BJ (cell line): ENCODE measurements at regions not wholly inside any gene's neighbourhood (a gene's known extent, or its start where the extent isn't known, plus 50 kb on each side); places are given as distances from the start of the nearest gene placed in this dataset.

Experiments used
- CTCF ChIA-PET: fragments of 350-600 bp; formaldehyde crosslinking; extraction: SDS; loops from one replicate; lab custom pipeline; 2021; ENCODE audit warnings: antibody characterized with exemption, inconsistent platforms; lab: Yijun Ruan, JAX
- POLR2A ChIA-PET: fragments of 300-600 bp; sonication (Branson Sonifier 250); formaldehyde crosslinking; extraction: SDS; loops from one replicate; lab custom pipeline; 2021; ENCODE audit warnings: antibody characterized with exemption; lab: Charles Lee
- DNase-seq: peaks from one replicate; pipeline ENCODE4 v3.0.0-alpha.2; 2011; ENCODE audit warnings: low read depth
- H3K27me3 ChIP-seq: 2 replicates; pipeline ENCODE4 v1.6.0; 2011; ENCODE audit warnings: low read length; ENCODE audit not compliant: control insufficient read depth, insufficient read depth
- H3K36me3 ChIP-seq: 2 replicates; pipeline ENCODE4 v1.5.1; 2011; ENCODE audit warnings: low read length; ENCODE audit not compliant: control insufficient read depth, insufficient read depth
- H3K4me3 ChIP-seq: 2 replicates; pipeline ENCODE4 v1.5.1; 2011; ENCODE audit warnings: low read depth, mild to moderate bottlenecking, control low read depth, low read length
- TF ChIP-seq, protein P1 (sequence below): IDR thresholded peaks from 2 replicates; pipeline ENCODE4 v1.5.1; 2011; ENCODE audit warnings: low read depth, mild to moderate bottlenecking, control low read depth, inconsistent platforms, low read length, moderate library complexity; ENCODE audit not compliant: insufficient read depth

- CTCF ChIA-PET = no interaction called here
- no peaks in the 10 kb centered on the region for H3K27me3 ChIP-seq
- H3K36me3 ChIP-seq = no peaks in the 10 kb centered on the region
- TF ChIP-seq, protein P1, sequence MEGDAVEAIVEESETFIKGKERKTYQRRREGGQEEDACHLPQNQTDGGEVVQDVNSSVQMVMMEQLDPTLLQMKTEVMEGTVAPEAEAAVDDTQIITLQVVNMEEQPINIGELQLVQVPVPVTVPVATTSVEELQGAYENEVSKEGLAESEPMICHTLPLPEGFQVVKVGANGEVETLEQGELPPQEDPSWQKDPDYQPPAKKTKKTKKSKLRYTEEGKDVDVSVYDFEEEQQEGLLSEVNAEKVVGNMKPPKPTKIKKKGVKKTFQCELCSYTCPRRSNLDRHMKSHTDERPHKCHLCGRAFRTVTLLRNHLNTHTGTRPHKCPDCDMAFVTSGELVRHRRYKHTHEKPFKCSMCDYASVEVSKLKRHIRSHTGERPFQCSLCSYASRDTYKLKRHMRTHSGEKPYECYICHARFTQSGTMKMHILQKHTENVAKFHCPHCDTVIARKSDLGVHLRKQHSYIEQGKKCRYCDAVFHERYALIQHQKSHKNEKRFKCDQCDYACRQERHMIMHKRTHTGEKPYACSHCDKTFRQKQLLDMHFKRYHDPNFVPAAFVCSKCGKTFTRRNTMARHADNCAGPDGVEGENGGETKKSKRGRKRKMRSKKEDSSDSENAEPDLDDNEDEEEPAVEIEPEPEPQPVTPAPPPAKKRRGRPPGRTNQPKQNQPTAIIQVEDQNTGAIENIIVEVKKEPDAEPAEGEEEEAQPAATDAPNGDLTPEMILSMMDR = no peak
- POLR2A ChIA-PET = no interaction called here
- H3K4me3 ChIP-seq = no peak overlapping the region
- no peak for DNase-seq
These were observed 316.8 kb upstream of the CNTN5 start for GRCh38 chr11:98703779-98704556.

- ChIA-PET POLR2A (no interaction called here), CTCF (no interaction called here)
- Histone ChIP-seq H3K27me3 (no peaks in the 10 kb centered on the region), H3K4me3 (no peak overlapping the region), H3K36me3 (no peaks in the 10 kb centered on the region)
- TF ChIP-seq, protein P1 = no peak
- no peak for DNase-seq
These were observed 310.7 kb upstream of the CNTN5 start for GRCh38 chr11:98710026-98710425.

DNA sequence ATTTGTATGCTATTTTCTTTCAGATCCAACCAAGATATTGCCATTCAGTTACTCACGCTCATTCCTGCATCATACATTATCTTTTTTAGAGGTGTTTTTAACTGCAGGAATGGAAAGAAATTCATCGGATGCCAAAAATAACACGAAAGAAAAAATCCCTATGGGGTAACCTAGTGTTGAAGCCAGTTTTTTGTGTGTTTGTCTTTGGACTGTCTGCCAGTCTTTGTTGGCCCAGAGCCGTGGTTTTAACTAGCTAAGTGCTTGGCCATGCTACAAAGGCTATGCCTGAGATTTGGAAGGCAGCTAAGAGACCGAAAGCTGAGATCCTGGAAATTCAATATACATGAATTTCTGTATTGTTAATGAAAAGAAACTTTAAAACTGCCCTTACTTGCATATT, 309.8 kb upstream of the CNTN5 start:
- H3K4me3 ChIP-seq = no peak overlapping the region
- H3K36me3 ChIP-seq = no peaks in the 10 kb centered on the region
- TF ChIP-seq, protein P1 = no peak
- ChIA-PET POLR2A (no interaction called here), CTCF (no interaction called here)
- no peak for DNase-seq
- H3K27me3 ChIP-seq = no peaks in the 10 kb centered on the region

GRCh38 chr11:98720951-98721350, 299.8 kb upstream of the CNTN5 start:
- ChIA-PET POLR2A (no interaction called here), CTCF (no interaction called here)
- no peaks in the 10 kb centered on the region for H3K27me3 ChIP-seq
- TF ChIP-seq, protein P1 = no peak
- no peak overlapping the region for H3K4me3 ChIP-seq
- H3K36me3 ChIP-seq = no peaks in the 10 kb centered on the region
- no peak for DNase-seq

- POLR2A ChIA-PET = no interaction called here
- Histone ChIP-seq H3K27me3 (no peaks in the 10 kb centered on the region), H3K36me3 (no peaks in the 10 kb centered on the region), H3K4me3 (no peak overlapping the region)
- TF ChIP-seq, protein P1 = no peak
- no peak for DNase-seq
- CTCF ChIA-PET = no interaction called here
These were observed 295.3 kb upstream of the CNTN5 start for GRCh38 chr11:98725471-98725870.
